Gastroesophageal sphincter (tissue), 3 donors: ENCODE measurements at regions not wholly inside any gene's neighbourhood (a gene's known extent, or its start where the extent isn't known, plus 50 kb on each side); places are given as distances from the start of the nearest gene placed in this dataset.

Experiments used
- CTCF ChIP-seq, 4 experiments: fragments of 200-600 bp in 2 of 4; fragments of 450-650 bp in 2 of 4; sonication (generic) in 1 of 4; IDR thresholded peaks; one replicate each; pipeline ENCODE4 v1.5.1; 2017 to 2019; ENCODE audit warnings: antibody characterized with exemption in 4 of 4, mild to moderate bottlenecking in 2 of 4, moderate library complexity in 2 of 4
- EP300 ChIP-seq: sonication (generic); formaldehyde crosslinking; IDR thresholded peaks from one replicate; pipeline ENCODE4 v1.6.1; 2017; ENCODE audit warnings: antibody characterized with exemption, mild to moderate bottlenecking
- POLR2A ChIP-seq, 2 donors: fragments of 450-650 bp; IDR thresholded peaks; one replicate each; pipeline ENCODE4 v1.6.1; 2017; ENCODE audit warnings: antibody characterized with exemption in 2 of 2, mild to moderate bottlenecking in 2 of 2, moderate library complexity in 1 of 2
- POLR2AphosphoS5 ChIP-seq: sonication (generic); formaldehyde crosslinking; IDR thresholded peaks from one replicate; pipeline ENCODE4 v1.6.1; 2017; ENCODE audit warnings: antibody characterized with exemption

- TF ChIP-seq EP300 (no peak), CTCF (IDR thresholded peaks at IDR 0.05) (no peak), POLR2A (IDR thresholded peaks at IDR 0.05) (no peak), POLR2AphosphoS5 (no peak)
These were observed 268.9 kb downstream of the FBXW7 start for GRCh38 chr4:152266831-152267480.
